ENCODE measurements at regions not wholly inside any gene's neighbourhood (a gene's known extent, or its start where the extent isn't known, plus 50 kb on each side); places are given as distances from the start of the nearest gene placed in this dataset.

DNA sequence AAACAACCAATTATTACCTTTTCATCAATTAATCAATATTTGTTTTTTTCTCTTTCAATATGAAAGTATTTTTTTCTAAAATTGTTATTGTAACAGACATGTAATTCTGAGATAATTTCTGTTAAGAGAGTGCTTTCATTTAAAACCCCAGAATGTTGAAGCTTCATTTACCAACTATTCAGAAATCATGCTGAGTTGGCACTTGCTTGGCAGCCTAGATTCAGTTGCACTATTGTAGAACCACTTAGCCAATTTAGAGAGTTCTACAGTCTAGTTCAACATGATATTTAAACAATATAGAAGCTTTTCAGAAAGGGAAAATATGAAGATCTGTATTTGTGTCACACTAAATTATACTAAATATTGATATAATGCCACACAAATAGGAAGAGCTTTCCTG is 56.1 kb upstream of the NKAIN2 start:
- ChIA-PET POLR2A (no interaction called here), CTCF (no interaction called here)
- DNase-seq, result no peak
- Histone ChIP-seq H3F3A (replicated peaks; ENCODE audit: insufficient read depth) (no peaks in the 10 kb centered on the region), H3K36me3 (replicated peaks in 1 of 2; ENCODE audit: control insufficient read depth in 1 of 2, insufficient read depth in 2 of 2, low read length in 1 of 2) (no peaks in the 10 kb centered on the region), H3K27ac (ENCODE audit: low read depth in 2 of 2, low read length in 1 of 2) (no peak overlapping the region), H3K4me1 (ENCODE audit: control insufficient read depth in 1 of 2, insufficient read depth in 2 of 2, low read depth in 1 of 2, low read length in 1 of 2) (no peaks in the 10 kb centered on the region), H3K9ac (no peak overlapping the region), H2AFZ (ENCODE audit: low read depth) (no peak overlapping the region), H4K20me1 (ENCODE audit: insufficient read depth) (no peaks in the 10 kb centered on the region), H3K4me2 (no peak overlapping the region), H3K9me3 (no peaks in the 10 kb centered on the region; the same call in 1 of the 2 replicates), H3K79me2 (ENCODE audit: insufficient read depth) (no peaks in the 10 kb centered on the region), H3K27me3 (ENCODE audit: insufficient read depth) (no peaks in the 10 kb centered on the region), H3K9me2 (no peaks in the 10 kb centered on the region), H3K4me3 (ENCODE audit: low read depth in 2 of 2, low read length in 1 of 2) (no peak overlapping the region)
- TF ChIP-seq NFIC (IDR thresholded peaks at IDR 0.05; ENCODE audit: borderline replicate concordance) (no peak), TCF12 (IDR thresholded peaks at IDR 0.05) (no peak), MEF2A (IDR thresholded peaks at IDR 0.05; ENCODE audit: borderline replicate concordance, low read depth) (no peak), JUND (IDR thresholded peaks at IDR 0.05) (no peak), FOXJ3 (CRISPR knock-in tag; IDR thresholded peaks at IDR 0.05) (no peak), SIN3A (IDR thresholded peaks at IDR 0.05; ENCODE audit: borderline replicate concordance, low read depth, low read length) (no peak), FOXM1 (IDR thresholded peaks at IDR 0.05; ENCODE audit: low read depth) (no peak)
- TF ChIP-seq, protein P1, sequence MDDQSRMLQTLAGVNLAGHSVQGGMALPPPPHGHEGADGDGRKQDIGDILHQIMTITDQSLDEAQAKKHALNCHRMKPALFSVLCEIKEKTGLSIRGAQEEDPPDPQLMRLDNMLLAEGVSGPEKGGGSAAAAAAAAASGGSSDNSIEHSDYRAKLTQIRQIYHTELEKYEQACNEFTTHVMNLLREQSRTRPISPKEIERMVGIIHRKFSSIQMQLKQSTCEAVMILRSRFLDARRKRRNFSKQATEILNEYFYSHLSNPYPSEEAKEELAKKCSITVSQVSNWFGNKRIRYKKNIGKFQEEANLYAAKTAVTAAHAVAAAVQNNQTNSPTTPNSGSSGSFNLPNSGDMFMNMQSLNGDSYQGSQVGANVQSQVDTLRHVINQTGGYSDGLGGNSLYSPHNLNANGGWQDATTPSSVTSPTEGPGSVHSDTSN (IDR thresholded peaks at IDR 0.05), result no peak
- TF ChIP-seq, protein P2, sequence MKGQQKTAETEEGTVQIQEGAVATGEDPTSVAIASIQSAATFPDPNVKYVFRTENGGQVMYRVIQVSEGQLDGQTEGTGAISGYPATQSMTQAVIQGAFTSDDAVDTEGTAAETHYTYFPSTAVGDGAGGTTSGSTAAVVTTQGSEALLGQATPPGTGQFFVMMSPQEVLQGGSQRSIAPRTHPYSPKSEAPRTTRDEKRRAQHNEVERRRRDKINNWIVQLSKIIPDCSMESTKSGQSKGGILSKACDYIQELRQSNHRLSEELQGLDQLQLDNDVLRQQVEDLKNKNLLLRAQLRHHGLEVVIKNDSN (IDR thresholded peaks at IDR 0.05; ENCODE audit: borderline replicate concordance, low read depth), result no peak
- TF ChIP-seq, protein P3, sequence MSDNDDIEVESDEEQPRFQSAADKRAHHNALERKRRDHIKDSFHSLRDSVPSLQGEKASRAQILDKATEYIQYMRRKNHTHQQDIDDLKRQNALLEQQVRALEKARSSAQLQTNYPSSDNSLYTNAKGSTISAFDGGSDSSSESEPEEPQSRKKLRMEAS (IDR thresholded peaks at IDR 0.05; ENCODE audit: low read depth), result no peak

DNA sequence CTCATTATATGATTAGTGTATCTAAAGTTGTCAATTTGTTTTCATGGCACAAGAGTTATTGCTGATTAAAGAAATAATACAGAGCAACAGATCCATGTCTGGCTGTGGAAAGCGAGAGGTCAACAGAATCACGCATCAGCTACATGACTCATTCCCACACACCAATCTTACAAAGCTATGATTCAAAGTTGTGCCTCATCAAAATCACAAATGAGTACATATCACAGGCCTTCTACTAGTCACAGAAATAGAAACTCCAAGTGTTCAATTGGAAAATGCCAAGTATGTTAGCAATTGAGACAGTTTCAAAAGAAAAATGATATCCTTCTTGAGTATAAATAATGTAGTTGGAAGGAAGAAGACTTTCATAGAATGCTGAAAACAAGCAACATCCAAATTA is 57.8 kb upstream of the NKAIN2 start:
- no peaks in the 10 kb centered on the region for H3K9me2 ChIP-seq
- no peaks in the 10 kb centered on the region for H4K20me1 ChIP-seq (ENCODE audit: insufficient read depth)
- CTCF ChIA-PET, result no interaction called here
- H3K4me3 ChIP-seq (ENCODE audit: low read depth in 2 of 2, low read length in 1 of 2), result no peak overlapping the region
- POLR2A ChIA-PET, result no interaction called here
- TF ChIP-seq ELF1 (IDR thresholded peaks at IDR 0.05) (no peak), FOSL2 (IDR thresholded peaks at IDR 0.05; ENCODE audit: borderline replicate concordance, low read depth) (no peak), SIN3A (IDR thresholded peaks at IDR 0.05; ENCODE audit: borderline replicate concordance, low read depth, low read length) (no peak), RXRA (IDR thresholded peaks at IDR 0.05; ENCODE audit: borderline replicate concordance, low read depth) (no peak)
- TF ChIP-seq, protein P3 (IDR thresholded peaks at IDR 0.05; ENCODE audit: low read depth), result no peak
- TF ChIP-seq, protein P2 (IDR thresholded peaks at IDR 0.05; ENCODE audit: borderline replicate concordance, low read depth), result no peak
- H3K79me2 ChIP-seq (ENCODE audit: insufficient read depth), result no peaks in the 10 kb centered on the region
- H3K9ac ChIP-seq, result no peak overlapping the region
- no peak overlapping the region for H2AFZ ChIP-seq (ENCODE audit: low read depth)
- H3K36me3 ChIP-seq (replicated peaks in 1 of 2; ENCODE audit: control insufficient read depth in 1 of 2, insufficient read depth in 2 of 2, low read length in 1 of 2), result no peaks in the 10 kb centered on the region
- WGBS (ENCODE audit: low lambda C conversion rate), result 4% methylated on average over 2 of the region's 2 CpGs
- no peak overlapping the region for H3K27ac ChIP-seq (ENCODE audit: low read depth in 2 of 2, low read length in 1 of 2)
- DNase-seq, result no peak
- no peaks in the 10 kb centered on the region for H3K4me1 ChIP-seq (ENCODE audit: control insufficient read depth in 1 of 2, insufficient read depth in 2 of 2, low read depth in 1 of 2, low read length in 1 of 2)
- no peaks in the 10 kb centered on the region for H3K27me3 ChIP-seq (ENCODE audit: insufficient read depth)
- H3K4me2 ChIP-seq, result no peak overlapping the region
- no peaks in the 10 kb centered on the region; the same call in 1 of the 2 replicates for H3K9me3 ChIP-seq
- H3F3A ChIP-seq (replicated peaks; ENCODE audit: insufficient read depth), result no peaks in the 10 kb centered on the region
